Activated CD4-positive, alpha-beta T cell treated with anti-CD3 and anti-CD28 coated beads for 36 hours (primary cell): ENCODE measurements at regions not wholly inside any gene's neighbourhood (a gene's known extent, or its start where the extent isn't known, plus 50 kb on each side); places are given as distances from the start of the nearest gene placed in this dataset.

Source experiments
- ATAC-seq: fragments of 200-7000 bp; cut with Tn5 transposase; one replicate; pipeline ENCODE4 v1.10.0; 2021; ENCODE audit warnings: mild to moderate bottlenecking, moderate library complexity
- CTCF ChIA-PET: fragments of 350-600 bp; sonication (Branson Sonifier 250); formaldehyde crosslinking; loops from one replicate; lab custom pipeline; 2021; ENCODE audit warnings: antibody characterized with exemption; lab: Charles Lee
- POLR2A ChIA-PET: fragments of 350-600 bp; sonication (Branson Sonifier 250); formaldehyde crosslinking; loops from one replicate; lab custom pipeline; 2021; ENCODE audit warnings: antibody characterized with exemption, inconsistent platforms; lab: Charles Lee
- DNase-seq: peaks from one replicate; pipeline ENCODE4 v3.0.0-alpha.2; 2020
- H3K27ac Mint-ChIP-seq: one replicate; pipeline ENCODE4 v1.8.0; 2021; ENCODE audit warnings: mixed read lengths
- H3K27me3 Mint-ChIP-seq: one replicate; pipeline ENCODE4 v1.8.0; 2021; ENCODE audit warnings: mixed read lengths
- H3K36me3 Mint-ChIP-seq: one replicate; pipeline ENCODE4 v1.8.0; 2021; ENCODE audit warnings: low read depth, mixed read lengths
- H3K4me1 Mint-ChIP-seq: one replicate; pipeline ENCODE4 v1.8.0; 2021; ENCODE audit warnings: mixed read lengths
- H3K4me3 Mint-ChIP-seq: one replicate; pipeline ENCODE4 v1.8.0; 2021; ENCODE audit warnings: mild to moderate bottlenecking, moderate library complexity, mixed read lengths
- H3K9me3 Mint-ChIP-seq: one replicate; pipeline ENCODE4 v1.8.0; 2021; ENCODE audit warnings: low read depth, mixed read lengths
- intact Hi-C, 2 experiments: fragments of 100-400 bp; cut with DNase I in 1 of 2; cut with micrococcal nuclease in 1 of 2; formaldehyde crosslinking; loops; one replicate each; pipeline versions ENCODE4 v1.14.2 to v1.15.1; 2022 to 2024; cut with DNase I, micrococcal nuclease

DNA sequence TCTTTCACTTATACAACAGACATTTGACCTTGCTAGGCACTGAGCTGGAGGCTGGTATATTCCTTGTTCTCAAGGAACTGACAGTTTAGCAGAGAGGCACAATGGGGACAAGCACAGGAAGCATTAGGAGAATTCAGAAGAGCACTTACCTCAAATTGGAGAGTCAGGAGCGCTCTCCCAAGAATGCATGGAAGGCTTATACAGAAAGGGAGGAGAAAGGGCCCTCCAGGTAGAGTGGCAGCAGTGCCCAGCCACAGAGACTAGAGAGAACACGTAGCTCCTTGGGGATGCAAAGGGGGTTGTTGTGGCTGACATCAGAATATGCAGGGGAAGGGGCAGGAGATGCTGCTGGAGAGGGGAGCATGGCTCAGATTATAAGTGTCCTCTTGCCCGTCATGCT, 78.2 kb upstream of the MKLN1 start:
- H3K36me3 Mint-ChIP-seq: no peaks in the 10 kb centered on the region
- peaks cover 8% of the 10 kb centered on the region for H3K27me3 Mint-ChIP-seq
- H3K4me1 Mint-ChIP-seq: no peaks in the 10 kb centered on the region
- DNase-seq: no peak
- peaks cover 9% of the 10 kb centered on the region for H3K9me3 Mint-ChIP-seq
- POLR2A ChIA-PET: no interaction called here
- CTCF ChIA-PET: no interaction called here
- no peak overlapping the region for H3K4me3 Mint-ChIP-seq
- no peak for ATAC-seq
- H3K27ac Mint-ChIP-seq: no peak overlapping the region
- intact Hi-C loops: loop anchor here in 1 of 2 experiments (1.0 kb wide), 1 partner anchor 23 kb away; no protein-coding TSS in a partner anchor

DNA sequence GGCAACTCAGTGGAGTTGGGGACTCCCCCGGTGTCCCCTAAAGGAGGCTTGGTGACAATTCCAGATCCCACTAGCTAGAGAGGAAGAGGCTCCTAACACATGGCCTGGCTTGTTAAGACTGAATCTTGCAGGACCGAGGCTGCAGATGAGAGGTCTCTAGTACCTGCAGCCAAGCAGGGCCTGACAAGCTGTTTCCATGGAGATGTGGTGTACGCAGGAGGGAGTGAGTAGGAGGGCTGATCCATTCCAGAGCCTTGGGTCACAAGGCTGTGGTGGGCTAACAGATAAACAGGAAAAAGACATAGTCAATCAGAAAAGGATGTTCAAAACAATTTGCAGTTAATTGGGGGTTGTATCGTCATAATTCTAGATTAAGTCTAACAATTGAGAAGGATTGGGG, 77.3 kb upstream of the MKLN1 start:
- H3K36me3 Mint-ChIP-seq: peaks cover 5% of the 10 kb centered on the region

DNA sequence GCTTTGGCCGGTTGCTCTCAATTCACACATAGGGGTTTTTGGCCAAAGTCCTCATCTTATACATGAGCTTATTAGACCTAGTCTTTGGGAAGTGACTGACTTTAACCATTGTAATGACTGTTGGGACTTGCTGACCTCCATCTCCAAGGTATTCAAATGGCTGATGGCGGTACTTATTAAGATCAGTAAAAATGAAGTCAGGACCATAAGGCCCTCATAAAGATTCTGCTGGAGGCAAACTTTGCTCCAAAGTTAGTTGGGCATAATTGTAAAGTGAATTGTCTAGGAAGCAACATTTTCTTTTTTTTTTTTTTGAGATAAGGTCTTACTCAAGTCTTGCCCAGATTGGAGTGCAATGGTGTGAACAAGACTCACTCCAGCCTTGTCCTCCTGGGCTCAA, 76.3 kb upstream of the MKLN1 start:
- CTCF ChIA-PET: no interaction called here

More for the DNA sequence above, 77.3 kb upstream of the MKLN1 start:
- DNase-seq: no peak
- ATAC-seq: no peak
- ChIA-PET POLR2A (no interaction called here), CTCF (no interaction called here)
- intact Hi-C loops: no loop called here
- no peak overlapping the region for H3K27ac Mint-ChIP-seq
- H3K4me3 Mint-ChIP-seq: no peak overlapping the region
- H3K27me3 Mint-ChIP-seq: peaks cover 11% of the 10 kb centered on the region
- no peaks in the 10 kb centered on the region for H3K4me1 Mint-ChIP-seq
- peaks cover 14% of the 10 kb centered on the region for H3K9me3 Mint-ChIP-seq

DNA sequence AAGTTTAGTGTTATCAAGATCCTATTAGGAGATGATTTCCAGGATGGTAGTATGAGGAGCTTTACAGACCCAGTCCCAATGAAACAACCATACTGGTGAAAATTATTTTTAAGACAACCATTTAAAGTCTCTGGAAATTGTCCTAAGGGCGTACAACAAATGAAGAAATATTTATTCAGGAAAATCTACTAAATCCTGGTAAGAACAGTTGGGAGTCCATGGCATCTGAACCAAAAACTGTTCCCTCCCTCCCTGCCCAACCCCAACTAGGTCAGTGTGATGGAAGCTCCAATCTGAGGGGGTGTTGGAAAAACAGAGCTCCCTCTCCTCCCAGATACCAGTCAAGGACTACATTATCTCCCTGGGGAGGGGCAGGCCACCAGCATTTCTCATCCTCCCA, 74.7 kb upstream of the MKLN1 start:
- no peak for DNase-seq
- no peak for ATAC-seq
- peaks cover 11% of the 10 kb centered on the region for H3K27me3 Mint-ChIP-seq
- CTCF ChIA-PET: interaction anchor here (0.5 to 0.7 kb wide), 2 partner anchors 178 to 263 kb away, joined by 3 read pairs; no protein-coding TSS in a partner anchor
- H3K27ac Mint-ChIP-seq: no peak overlapping the region
- POLR2A ChIA-PET: no interaction called here
- H3K9me3 Mint-ChIP-seq: peaks cover 14% of the 10 kb centered on the region
- intact Hi-C loops: no loop called here
- H3K4me1 Mint-ChIP-seq: no peaks in the 10 kb centered on the region
- H3K36me3 Mint-ChIP-seq: peaks cover 6% of the 10 kb centered on the region
- no peak overlapping the region for H3K4me3 Mint-ChIP-seq

More for the DNA sequence above, 76.3 kb upstream of the MKLN1 start:
- no peak overlapping the region for H3K4me3 Mint-ChIP-seq
- POLR2A ChIA-PET: no interaction called here
- ATAC-seq (no peak), DNase-seq (no peak)
- H3K36me3 Mint-ChIP-seq: peaks cover 6% of the 10 kb centered on the region
- no peak overlapping the region for H3K27ac Mint-ChIP-seq
- no peaks in the 10 kb centered on the region for H3K4me1 Mint-ChIP-seq
- H3K27me3 Mint-ChIP-seq: peaks cover 11% of the 10 kb centered on the region
- intact Hi-C loops: no loop called here
- H3K9me3 Mint-ChIP-seq: peaks cover 14% of the 10 kb centered on the region

DNA sequence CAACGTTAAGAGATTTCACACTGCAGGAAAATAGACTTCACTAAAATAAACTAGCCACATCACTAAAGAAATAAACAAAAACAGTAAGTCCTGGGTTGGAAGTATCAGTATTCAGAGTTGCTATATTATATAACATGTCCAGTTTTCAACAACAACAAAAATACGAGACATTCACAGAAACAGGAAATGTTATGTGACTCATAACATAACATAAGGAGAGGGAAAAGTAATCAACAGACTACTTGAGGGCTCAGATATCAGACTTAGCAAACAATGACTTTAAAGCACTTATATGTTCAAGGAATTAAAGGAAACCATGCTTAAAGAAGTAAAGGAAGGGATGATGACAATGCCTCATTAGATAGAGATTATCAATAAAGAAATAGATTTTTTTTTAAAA, 73.5 kb upstream of the MKLN1 start:
- H3K27ac Mint-ChIP-seq: no peak overlapping the region
- ATAC-seq (no peak), DNase-seq (no peak)
- no peaks in the 10 kb centered on the region for H3K4me1 Mint-ChIP-seq
- intact Hi-C loops: no loop called here
- ChIA-PET CTCF (interaction anchor here (0.7 kb wide), 1 partner anchor 37 kb away, joined by 3 read pairs; no protein-coding TSS in a partner anchor), POLR2A (no interaction called here)
- no peak overlapping the region for H3K4me3 Mint-ChIP-seq
- peaks cover 14% of the 10 kb centered on the region for H3K9me3 Mint-ChIP-seq
- H3K27me3 Mint-ChIP-seq: peaks cover 9% of the 10 kb centered on the region
- H3K36me3 Mint-ChIP-seq: peaks cover 6% of the 10 kb centered on the region

DNA sequence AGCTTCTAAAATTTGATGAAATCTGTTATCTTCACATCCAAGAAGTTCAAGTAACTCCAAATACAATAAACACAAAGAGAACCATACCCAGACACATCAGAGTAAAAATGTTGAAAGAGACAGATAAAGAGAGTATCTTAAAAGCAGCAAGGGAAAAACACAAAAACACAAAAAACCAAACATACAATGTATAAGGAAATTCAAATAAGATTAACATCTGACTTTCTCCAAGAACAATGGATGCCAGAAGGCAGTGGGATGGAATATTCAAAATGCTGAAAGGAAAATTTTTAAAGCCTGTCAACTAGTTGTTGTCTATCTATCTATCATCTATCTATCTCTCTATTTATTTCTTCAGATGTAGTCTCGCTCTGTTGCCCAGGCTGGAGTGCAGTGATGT, 72.4 kb upstream of the MKLN1 start:
- Mint-ChIP-seq H3K27me3 (peaks cover 9% of the 10 kb centered on the region), H3K4me1 (no peaks in the 10 kb centered on the region), H3K4me3 (no peak overlapping the region), H3K36me3 (peaks cover 6% of the 10 kb centered on the region), H3K27ac (no peak overlapping the region), H3K9me3 (peaks cover 14% of the 10 kb centered on the region)
- DNase-seq: no peak
- CTCF ChIA-PET: no interaction called here
- POLR2A ChIA-PET: no interaction called here
- intact Hi-C loops: no loop called here
- ATAC-seq: no peak

DNA sequence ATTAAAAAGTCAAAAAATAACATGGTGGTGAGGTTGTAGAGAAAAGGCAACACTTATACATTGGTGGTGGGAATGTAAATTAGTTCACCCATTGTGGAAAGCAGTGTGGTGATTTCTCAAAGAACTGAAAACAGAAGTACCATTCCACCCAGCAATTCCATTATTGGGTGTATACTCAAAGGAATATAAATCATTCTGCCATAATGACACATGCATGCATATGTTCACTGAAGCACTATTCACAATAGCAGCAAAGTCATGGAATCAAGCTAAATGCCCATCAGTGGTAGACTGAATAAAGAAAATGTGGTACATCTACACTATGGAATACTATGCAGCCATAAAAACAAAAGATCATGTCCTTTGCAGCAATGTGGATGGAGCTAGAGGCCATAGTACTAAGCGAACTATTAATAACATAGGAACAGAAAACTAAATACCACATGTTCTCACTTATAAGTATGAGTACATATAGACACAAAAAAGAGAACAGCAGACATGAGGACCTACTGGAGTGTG, 66.1 kb upstream of the MKLN1 start:
- H3K27me3 Mint-ChIP-seq: no peaks in the 10 kb centered on the region
- H3K4me3 Mint-ChIP-seq: no peak overlapping the region
- CTCF ChIA-PET: no interaction called here
- H3K36me3 Mint-ChIP-seq: no peaks in the 10 kb centered on the region
- H3K9me3 Mint-ChIP-seq: no peaks in the 10 kb centered on the region
- intact Hi-C loops: no loop called here
- H3K4me1 Mint-ChIP-seq: no peaks in the 10 kb centered on the region
- no peak overlapping the region for H3K27ac Mint-ChIP-seq
- ATAC-seq (no peak), DNase-seq (no peak)
- POLR2A ChIA-PET: no interaction called here

DNA sequence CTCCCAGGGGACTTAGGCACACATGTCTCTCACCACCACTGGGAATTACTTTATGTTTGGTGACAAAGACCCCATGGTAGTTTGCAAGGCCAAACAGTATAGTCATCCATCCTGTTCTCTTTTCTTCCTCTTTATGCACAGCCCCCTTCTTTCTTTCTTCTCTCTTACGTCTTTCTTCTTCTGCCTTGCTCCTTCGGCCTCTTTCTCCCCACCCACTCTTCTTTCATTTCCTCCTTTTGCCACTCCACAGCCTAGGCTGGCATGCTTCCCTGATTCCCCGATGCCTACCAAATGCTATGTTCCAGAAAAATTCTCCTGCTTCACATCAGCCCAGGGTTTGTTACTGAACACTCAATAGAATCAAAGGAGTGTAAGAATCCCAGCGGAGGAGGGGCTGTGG, 62.4 kb upstream of the MKLN1 start:
- DNase-seq: no peak

DNA sequence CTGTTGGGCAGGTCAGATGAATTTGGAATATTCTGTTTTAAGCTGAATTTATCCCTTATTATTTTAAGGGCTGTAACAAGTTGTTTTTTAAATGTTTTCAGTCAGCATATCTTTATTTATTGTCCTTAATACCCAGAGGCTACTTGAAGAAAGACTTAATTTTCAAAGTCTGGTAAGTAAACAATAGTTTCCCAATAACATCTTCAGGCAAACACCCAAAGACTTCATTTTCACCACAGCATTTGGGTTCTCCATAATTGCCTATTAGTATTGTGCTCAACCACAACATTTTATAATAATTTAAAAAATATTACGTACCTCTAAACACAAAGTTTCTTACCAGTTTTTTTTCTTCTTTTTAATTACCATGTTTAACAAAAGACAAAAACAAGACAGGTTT, 60.0 kb upstream of the MKLN1 start:
- Mint-ChIP-seq H3K4me1 (no peaks in the 10 kb centered on the region), H3K27me3 (no peaks in the 10 kb centered on the region), H3K27ac (no peak overlapping the region), H3K4me3 (no peak overlapping the region), H3K36me3 (no peaks in the 10 kb centered on the region), H3K9me3 (no peaks in the 10 kb centered on the region)
- DNase-seq: no peak
- ATAC-seq: no peak
- ChIA-PET CTCF (interaction anchor here (0.8 kb wide), 1 partner anchor 277 kb away, joined by 3 read pairs; no protein-coding TSS in a partner anchor), POLR2A (interaction anchor here (0.8 kb wide), 1 partner anchor 163 kb away, joined by 4 read pairs; no protein-coding TSS in a partner anchor)
- intact Hi-C loops: no loop called here

More for the DNA sequence above, 62.4 kb upstream of the MKLN1 start:
- Mint-ChIP-seq H3K4me3 (no peak overlapping the region), H3K27ac (no peak overlapping the region), H3K9me3 (no peaks in the 10 kb centered on the region), H3K36me3 (no peaks in the 10 kb centered on the region), H3K27me3 (no peaks in the 10 kb centered on the region), H3K4me1 (no peaks in the 10 kb centered on the region)
- CTCF ChIA-PET: interaction anchor here (1.2 kb wide), 1 partner anchor 14 kb away, joined by 3 read pairs; no protein-coding TSS in a partner anchor
- POLR2A ChIA-PET: interaction anchor here (0.7 kb wide), 1 partner anchor 66 kb away, joined by 3 read pairs; no protein-coding TSS in a partner anchor
- intact Hi-C loops: no loop called here
- no peak for ATAC-seq

DNA sequence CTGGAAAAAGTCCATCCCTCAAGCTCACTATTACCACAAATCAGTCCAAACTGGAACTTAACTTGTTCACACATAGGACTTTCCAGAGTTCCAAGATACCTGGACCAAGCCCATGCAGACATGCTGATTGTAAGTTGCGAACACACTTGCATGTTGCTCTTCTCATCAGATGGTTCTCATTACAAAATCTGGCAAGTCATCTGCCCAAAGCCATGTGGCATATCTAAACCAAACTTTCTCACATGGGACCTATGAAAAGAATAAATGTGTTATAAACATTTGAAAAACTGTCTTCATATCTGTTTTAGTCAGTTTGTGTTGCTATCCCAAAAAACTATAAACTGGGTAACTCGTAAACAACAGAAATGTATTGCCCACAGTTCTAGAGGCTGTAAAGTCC, 58.8 kb upstream of the MKLN1 start:
- ATAC-seq (no peak), DNase-seq (no peak)
- no peak overlapping the region for H3K4me3 Mint-ChIP-seq
- ChIA-PET CTCF (interaction anchor here (0.9 kb wide), 1 partner anchor 9 kb away, joined by 3 read pairs; no protein-coding TSS in a partner anchor), POLR2A (no interaction called here)
- no peak overlapping the region for H3K27ac Mint-ChIP-seq
- H3K27me3 Mint-ChIP-seq: no peaks in the 10 kb centered on the region
- intact Hi-C loops: no loop called here
- H3K36me3 Mint-ChIP-seq: no peaks in the 10 kb centered on the region
- H3K9me3 Mint-ChIP-seq: no peaks in the 10 kb centered on the region
- no peaks in the 10 kb centered on the region for H3K4me1 Mint-ChIP-seq

DNA sequence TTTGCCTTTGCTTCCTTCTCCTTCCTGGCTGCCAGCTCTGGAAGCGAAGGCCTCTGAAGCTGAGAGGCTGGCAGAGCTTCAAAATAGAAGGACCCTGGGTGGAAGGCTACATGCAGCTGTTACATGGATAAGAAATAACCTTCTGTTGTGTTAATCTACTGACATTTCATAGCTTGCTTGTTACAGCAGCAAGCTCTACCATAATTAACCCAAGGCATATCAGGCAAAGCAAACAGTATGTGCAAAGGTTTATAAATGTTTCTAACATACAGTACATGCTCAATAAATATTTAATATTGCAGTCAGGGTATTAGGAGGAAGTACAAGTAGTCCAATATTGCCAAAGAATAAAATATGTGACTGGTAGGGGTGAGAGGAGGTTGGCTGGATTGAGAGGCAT, 55.6 kb upstream of the MKLN1 start:
- Mint-ChIP-seq H3K9me3 (no peaks in the 10 kb centered on the region), H3K36me3 (no peaks in the 10 kb centered on the region), H3K27ac (no peak overlapping the region), H3K27me3 (no peaks in the 10 kb centered on the region), H3K4me1 (no peaks in the 10 kb centered on the region), H3K4me3 (no peak overlapping the region)
- DNase-seq (no peak), ATAC-seq (no peak)
- POLR2A ChIA-PET: interaction anchor here (0.6 to 0.7 kb wide), 2 partner anchors 25 to 195 kb away, joined by 3 to 4 read pairs; no protein-coding TSS in a partner anchor
- intact Hi-C loops: no loop called here
- CTCF ChIA-PET: no interaction called here

DNA sequence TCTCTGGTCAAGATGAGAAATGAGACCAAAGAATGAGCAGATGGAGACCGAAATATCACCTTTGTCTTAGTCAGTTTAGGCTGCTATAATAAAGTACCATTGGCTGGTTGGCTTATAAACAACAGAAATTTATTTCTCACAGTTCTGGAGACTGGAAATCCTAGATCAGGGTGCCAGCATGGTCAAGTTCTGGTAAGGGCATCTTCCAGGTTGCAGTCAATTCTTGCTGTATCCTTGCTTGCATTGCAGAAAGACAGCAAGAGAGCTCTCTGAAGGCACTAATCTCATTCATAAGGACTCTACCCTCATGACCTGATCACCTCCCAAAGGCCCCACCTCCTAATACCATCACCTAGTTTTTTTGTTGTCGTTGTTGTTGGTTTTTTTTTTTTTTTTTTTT, 52.7 kb upstream of the MKLN1 start:
- H3K9me3 Mint-ChIP-seq: no peaks in the 10 kb centered on the region
- H3K4me1 Mint-ChIP-seq: no peaks in the 10 kb centered on the region
- no peak overlapping the region for H3K27ac Mint-ChIP-seq
- H3K36me3 Mint-ChIP-seq: no peaks in the 10 kb centered on the region
- POLR2A ChIA-PET: no interaction called here
- H3K27me3 Mint-ChIP-seq: no peaks in the 10 kb centered on the region
- CTCF ChIA-PET: no interaction called here
- intact Hi-C loops: no loop called here
- no peak for DNase-seq
- H3K4me3 Mint-ChIP-seq: no peak overlapping the region
- no peak for ATAC-seq
